DND-41 (cell line): ENCODE measurements at regions not wholly inside any gene's neighbourhood (a gene's known extent, or its start where the extent isn't known, plus 50 kb on each side); places are given as distances from the start of the nearest gene placed in this dataset.

Experiments used
- ATAC-seq: fragments of 200-7000 bp; cut with Tn5 transposase; 3 replicates; pipeline ENCODE4 v1.9.1; 2021; ENCODE audit warnings: low read depth; ENCODE audit not compliant: insufficient read depth
- DNase-seq: peaks from one replicate; pipeline ENCODE4 v3.0.0-alpha.2; 2020
- H2AFZ ChIP-seq: 2 replicates; pipeline ENCODE4 v1.6.0; 2012; ENCODE audit warnings: low read depth, low read length
- H3K27ac ChIP-seq: 2 replicates; pipeline ENCODE4 v1.5.1; 2012; ENCODE audit warnings: low read length, inconsistent platforms
- H3K27me3 ChIP-seq: fragments of 200-600 bp; sonication (generic); 2 replicates; pipeline ENCODE4 v1.6.0; 2012; ENCODE audit warnings: low read length, mild to moderate bottlenecking, inconsistent platforms; ENCODE audit not compliant: insufficient read depth, poor library complexity
- H3K36me3 ChIP-seq: 2 replicates; pipeline ENCODE4 v1.5.1; 2012; ENCODE audit warnings: low read length, inconsistent platforms; ENCODE audit not compliant: insufficient read depth
- H3K4me1 ChIP-seq: 2 replicates; pipeline ENCODE4 v1.5.1; 2012; ENCODE audit warnings: mild to moderate bottlenecking, low read length; ENCODE audit not compliant: insufficient read depth
- H3K4me2 ChIP-seq: 2 replicates; pipeline ENCODE4 v1.6.0; 2012; ENCODE audit warnings: mild to moderate bottlenecking, moderate library complexity, low read length, inconsistent platforms; ENCODE audit not compliant: insufficient read depth
- H3K4me3 ChIP-seq, 2 experiments: fragments of 200-600 bp in 1 of 2; shearing (Covaris generic) in 1 of 2; 2 replicates each; pipeline ENCODE4 v1.5.1; 2012 to 2016; ENCODE audit warnings: inconsistent platforms in 2 of 2, low read length in 2 of 2, mild to moderate bottlenecking in 2 of 2, low read depth in 1 of 2, moderate library complexity in 1 of 2
- H3K79me2 ChIP-seq: 2 replicates; pipeline ENCODE4 v1.6.0; 2012; ENCODE audit warnings: low read length, inconsistent platforms; ENCODE audit not compliant: insufficient read depth
- H3K9ac ChIP-seq: 2 replicates; pipeline ENCODE4 v1.6.0; 2012; ENCODE audit warnings: low read depth, mild to moderate bottlenecking, inconsistent platforms, low read length, moderate library complexity
- H3K9me3 ChIP-seq: 2 replicates; pipeline ENCODE4 v1.5.1; 2012; ENCODE audit warnings: low read length, moderate library complexity, mild to moderate bottlenecking, inconsistent platforms; ENCODE audit not compliant: insufficient read depth, severe bottlenecking
- H4K20me1 ChIP-seq: 2 replicates; pipeline ENCODE4 v1.6.0; 2012; ENCODE audit warnings: low read length; ENCODE audit not compliant: insufficient read depth
- EZH2 ChIP-seq: IDR thresholded peaks from 3 replicates; pipeline ENCODE4 v1.6.1; 2012; ENCODE audit warnings: borderline replicate concordance, low read depth, mild to moderate bottlenecking, moderate library complexity, low read length, inconsistent platforms; ENCODE audit not compliant: severe bottlenecking
- TF ChIP-seq, protein P1 (sequence below): IDR thresholded peaks from 2 replicates; pipeline ENCODE4 v1.5.1; 2012; ENCODE audit warnings: borderline replicate concordance, low read length, moderate library complexity, mild to moderate bottlenecking; ENCODE audit not compliant: poor library complexity, severe bottlenecking; ENCODE audit errors: extremely low read depth

DNA sequence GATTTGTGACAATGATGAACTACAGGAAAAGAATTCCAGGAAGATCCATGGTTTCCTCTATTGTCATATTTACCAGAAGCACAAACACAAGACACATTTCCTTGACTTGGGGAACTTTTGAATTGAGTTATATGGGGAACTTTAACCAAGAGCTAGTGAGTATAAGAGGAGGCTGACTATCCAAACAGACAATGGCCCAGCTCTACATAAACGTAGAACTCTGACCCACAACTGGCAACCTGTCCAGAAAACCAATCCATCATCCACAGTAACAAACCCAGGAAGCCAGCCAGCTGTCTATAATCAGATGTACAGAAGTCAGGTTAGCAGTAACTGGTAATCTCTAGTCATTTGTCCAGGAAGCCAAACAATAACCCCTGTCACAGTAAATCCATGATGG is 167.0 kb upstream of the CPEB2 start:
- no peaks in the 10 kb centered on the region for H3K79me2 ChIP-seq
- H3K9ac ChIP-seq, result no peak overlapping the region
- DNase-seq, result no peak
- no peaks in the 10 kb centered on the region for H3K27me3 ChIP-seq
- H3K4me2 ChIP-seq, result no peak overlapping the region
- no peak overlapping the region for H2AFZ ChIP-seq
- no peaks in the 10 kb centered on the region for H3K36me3 ChIP-seq
- H4K20me1 ChIP-seq, result no peaks in the 10 kb centered on the region
- H3K9me3 ChIP-seq, result no peaks in the 10 kb centered on the region
- no peak for ATAC-seq
- no peak overlapping the region for H3K4me3 ChIP-seq
- no peaks in the 10 kb centered on the region for H3K4me1 ChIP-seq
- TF ChIP-seq, protein P1, sequence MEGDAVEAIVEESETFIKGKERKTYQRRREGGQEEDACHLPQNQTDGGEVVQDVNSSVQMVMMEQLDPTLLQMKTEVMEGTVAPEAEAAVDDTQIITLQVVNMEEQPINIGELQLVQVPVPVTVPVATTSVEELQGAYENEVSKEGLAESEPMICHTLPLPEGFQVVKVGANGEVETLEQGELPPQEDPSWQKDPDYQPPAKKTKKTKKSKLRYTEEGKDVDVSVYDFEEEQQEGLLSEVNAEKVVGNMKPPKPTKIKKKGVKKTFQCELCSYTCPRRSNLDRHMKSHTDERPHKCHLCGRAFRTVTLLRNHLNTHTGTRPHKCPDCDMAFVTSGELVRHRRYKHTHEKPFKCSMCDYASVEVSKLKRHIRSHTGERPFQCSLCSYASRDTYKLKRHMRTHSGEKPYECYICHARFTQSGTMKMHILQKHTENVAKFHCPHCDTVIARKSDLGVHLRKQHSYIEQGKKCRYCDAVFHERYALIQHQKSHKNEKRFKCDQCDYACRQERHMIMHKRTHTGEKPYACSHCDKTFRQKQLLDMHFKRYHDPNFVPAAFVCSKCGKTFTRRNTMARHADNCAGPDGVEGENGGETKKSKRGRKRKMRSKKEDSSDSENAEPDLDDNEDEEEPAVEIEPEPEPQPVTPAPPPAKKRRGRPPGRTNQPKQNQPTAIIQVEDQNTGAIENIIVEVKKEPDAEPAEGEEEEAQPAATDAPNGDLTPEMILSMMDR, result no peak
- TF ChIP-seq EZH2, result no peak
- H3K27ac ChIP-seq, result no peak overlapping the region

DNA sequence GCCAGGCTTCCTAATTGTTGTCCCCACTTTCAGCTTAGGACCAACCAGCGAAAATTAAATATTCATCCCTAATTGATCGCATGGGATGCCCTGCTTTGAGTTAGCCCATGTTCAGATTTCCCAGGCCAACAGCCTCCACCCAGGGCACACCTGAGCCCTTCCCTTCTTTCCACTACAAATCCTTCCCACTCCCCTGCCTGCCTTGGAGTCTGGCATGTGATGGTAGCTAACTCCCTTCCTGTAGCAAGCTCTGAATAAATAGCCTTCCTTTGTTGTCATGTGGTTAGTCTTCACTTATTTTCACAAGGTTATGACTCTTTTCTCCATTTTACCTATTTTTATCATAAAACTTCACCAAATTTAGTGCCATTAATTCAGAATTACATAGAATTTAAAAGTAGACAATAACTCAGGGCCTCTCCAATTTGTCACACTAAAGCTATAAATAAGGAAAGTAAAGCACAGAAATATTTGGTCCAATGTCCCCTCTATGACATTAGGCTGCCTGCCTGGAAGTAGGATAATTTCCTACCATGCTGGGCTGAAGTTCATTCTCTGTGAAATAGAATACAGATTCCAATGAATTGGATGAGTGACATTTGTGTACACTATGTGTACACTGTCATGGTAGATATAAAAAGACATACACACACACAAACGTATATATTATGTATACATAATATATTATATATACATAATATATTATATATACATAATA is 166.4 kb upstream of the CPEB2 start:
- ATAC-seq (no peak), DNase-seq (no peak)
- TF ChIP-seq, protein P1, result no peak
- no peak for TF ChIP-seq EZH2
- Histone ChIP-seq H3K36me3 (no peaks in the 10 kb centered on the region), H2AFZ (no peak overlapping the region), H3K79me2 (no peaks in the 10 kb centered on the region), H3K4me1 (no peaks in the 10 kb centered on the region), H3K4me2 (no peak overlapping the region), H4K20me1 (no peaks in the 10 kb centered on the region), H3K27ac (no peak overlapping the region), H3K9me3 (no peaks in the 10 kb centered on the region), H3K9ac (no peak overlapping the region), H3K4me3 (no peak overlapping the region), H3K27me3 (no peaks in the 10 kb centered on the region)

DNA sequence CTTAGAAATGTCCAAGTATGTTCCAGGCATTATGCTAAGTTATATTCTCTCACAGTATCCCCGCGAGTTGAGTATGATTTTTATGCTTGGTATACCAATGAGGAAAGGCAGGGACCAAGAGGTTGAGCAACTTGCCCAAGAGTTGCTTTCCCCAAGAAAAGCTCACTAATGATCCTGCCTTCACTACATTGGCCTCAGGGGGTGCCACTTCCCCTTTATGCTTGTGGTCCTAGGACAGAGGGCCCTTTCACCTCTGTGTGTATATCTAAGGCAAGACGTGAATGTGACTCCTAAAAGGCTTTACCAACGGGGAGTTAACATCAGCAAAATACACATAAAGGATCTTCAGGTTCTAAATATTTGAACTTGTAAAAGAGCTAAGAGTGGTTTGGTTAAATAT is 164.4 kb upstream of the CPEB2 start:
- H3K9me3 ChIP-seq, result no peaks in the 10 kb centered on the region
- H3K4me3 ChIP-seq, result no peak overlapping the region
- TF ChIP-seq, protein P1, result no peak
- TF ChIP-seq EZH2, result no peak
- DNase-seq (no peak), ATAC-seq (no peak)
- H3K36me3 ChIP-seq, result no peaks in the 10 kb centered on the region
- no peaks in the 10 kb centered on the region for H4K20me1 ChIP-seq
- no peak overlapping the region for H3K4me2 ChIP-seq
- H3K9ac ChIP-seq, result no peak overlapping the region
- H2AFZ ChIP-seq, result no peak overlapping the region
- no peaks in the 10 kb centered on the region for H3K27me3 ChIP-seq
- H3K79me2 ChIP-seq, result no peaks in the 10 kb centered on the region
- H3K4me1 ChIP-seq, result no peaks in the 10 kb centered on the region
- no peak overlapping the region for H3K27ac ChIP-seq
